IMR-90 (cell line): ENCODE measurements at regions not wholly inside any gene's neighbourhood (a gene's known extent, or its start where the extent isn't known, plus 50 kb on each side); places are given as distances from the start of the nearest gene placed in this dataset.

ENCODE experiments used
- ATAC-seq: fragments of 200-7000 bp; cut with Tn5 transposase; 2 replicates; pipeline ENCODE4 v1.9.1; 2020; ENCODE audit warnings: low read depth, mild to moderate bottlenecking, moderate library complexity
- BruUV-seq: library from RNA; stranded (reverse); fragments of 400-500 nt; replicated peaks from 2 replicates; lab custom pipeline; 2021; lab: Mats Ljungman, UMichigan
- CTCF ChIA-PET: fragments of 300-600 bp; formaldehyde crosslinking; extraction: SDS; loops from one replicate; lab custom pipeline; 2021; ENCODE audit warnings: antibody characterized with exemption; lab: Yijun Ruan, JAX
- POLR2A ChIA-PET: fragments of 300-600 bp; sonication (Branson Sonifier 250); formaldehyde crosslinking; loops from one replicate; lab custom pipeline; 2022; ENCODE audit warnings: antibody characterized with exemption; ENCODE audit not compliant: unreplicated experiment; lab: Charles Lee
- DNase-seq: peaks from one replicate; pipeline ENCODE4 v3.0.0; 2013
- H2AFZ ChIP-seq: replicated peaks from 2 replicates; pipeline ENCODE3; 2013; ENCODE audit warnings: low read length, mild to moderate bottlenecking; ENCODE audit not compliant: poor library complexity
- H2AK5ac ChIP-seq: 2 replicates; pipeline ENCODE4 v1.6.1; 2013; ENCODE audit warnings: low read depth, low read length, inconsistent platforms
- H2AK9ac ChIP-seq: replicated peaks from 2 replicates; pipeline ENCODE3; 2013; ENCODE audit warnings: mild to moderate bottlenecking, low read depth, low read length, moderate library complexity; ENCODE audit not compliant: poor library complexity
- H2BK120ac ChIP-seq: 2 replicates; pipeline ENCODE4 v1.6.1; 2013; ENCODE audit warnings: low read depth, low read length, inconsistent platforms
- H2BK15ac ChIP-seq: 3 replicates; pipeline ENCODE4 v1.6.1; 2013; ENCODE audit warnings: low read depth, low read length, inconsistent platforms
- H2BK20ac ChIP-seq: 2 replicates; pipeline ENCODE4 v1.6.1; 2013; ENCODE audit warnings: low read depth, mild to moderate bottlenecking, inconsistent platforms, low read length, moderate library complexity
- H2BK5ac ChIP-seq: 2 replicates; pipeline ENCODE4 v1.6.1; 2013; ENCODE audit warnings: mild to moderate bottlenecking, low read depth, low read length, inconsistent platforms; ENCODE audit not compliant: poor library complexity, severe bottlenecking
- H3K14ac ChIP-seq: replicated peaks from 2 replicates; pipeline ENCODE4 v1.6.1; 2013; ENCODE audit warnings: low read depth, low read length, inconsistent platforms
- H3K18ac ChIP-seq: 2 replicates; pipeline ENCODE4 v1.6.1; 2013; ENCODE audit warnings: low read depth, low read length, control low read depth
- H3K23ac ChIP-seq: 2 replicates; pipeline ENCODE4 v1.6.1; 2013; ENCODE audit warnings: low read depth, low read length, inconsistent platforms
- H3K27ac ChIP-seq: 2 replicates; pipeline ENCODE4 v1.5.1; 2013; ENCODE audit warnings: mild to moderate bottlenecking, control low read depth, low read length; ENCODE audit not compliant: insufficient read depth
- H3K27me3 ChIP-seq: 2 replicates; pipeline ENCODE4 v1.6.1; 2013; ENCODE audit warnings: low read length; ENCODE audit not compliant: control insufficient read depth, insufficient read depth
- H3K36me3 ChIP-seq: 2 replicates; pipeline ENCODE4 v1.6.1; 2013; ENCODE audit warnings: low read length, mixed read lengths; ENCODE audit not compliant: control insufficient read depth, insufficient read depth
- H3K4ac ChIP-seq: 2 replicates; pipeline ENCODE4 v1.6.1; 2013; ENCODE audit warnings: low read depth, low read length, inconsistent platforms
- H3K4me1 ChIP-seq: 2 replicates; pipeline ENCODE4 v1.6.1; 2013; ENCODE audit warnings: low read length, mixed read lengths; ENCODE audit not compliant: control insufficient read depth, insufficient read depth
- H3K4me2 ChIP-seq: 2 replicates; pipeline ENCODE4 v1.6.1; 2013; ENCODE audit warnings: low read depth, mild to moderate bottlenecking, control low read depth, low read length, moderate library complexity
- H3K4me3 ChIP-seq: 2 replicates; pipeline ENCODE4 v1.5.1; 2013; ENCODE audit warnings: low read depth, mild to moderate bottlenecking, control low read depth, low read length, moderate library complexity; ENCODE audit not compliant: insufficient read depth
- H3K56ac ChIP-seq: 2 replicates; pipeline ENCODE4 v1.6.1; 2013; ENCODE audit warnings: low read length, inconsistent platforms; ENCODE audit not compliant: insufficient read depth; ENCODE audit errors: extremely low read depth
- H3K79me1 ChIP-seq, 2 experiments: 2 replicates each; pipeline ENCODE4 v1.6.1; 2013; ENCODE audit warnings: low read length in 2 of 2, inconsistent platforms in 1 of 2, low read depth in 1 of 2
- H3K9ac ChIP-seq: 2 replicates; pipeline ENCODE4 v1.6.1; 2013; ENCODE audit warnings: low read depth, low read length, control low read depth
- H3K9me1 ChIP-seq: 2 replicates; pipeline ENCODE4 v1.6.1; 2013; ENCODE audit warnings: low read length, inconsistent platforms; ENCODE audit not compliant: insufficient read depth
- H3K9me3 ChIP-seq: 2 replicates; pipeline ENCODE4 v1.6.1; 2013; ENCODE audit warnings: low read length; ENCODE audit not compliant: control insufficient read depth, insufficient read depth
- H4K20me1 ChIP-seq: 2 replicates; pipeline ENCODE4 v1.6.1; 2013; ENCODE audit warnings: low read length, inconsistent platforms; ENCODE audit not compliant: insufficient read depth
- H4K5ac ChIP-seq: 2 replicates; pipeline ENCODE4 v1.6.1; 2013; ENCODE audit warnings: mild to moderate bottlenecking, low read depth, low read length, control low read depth
- H4K8ac ChIP-seq, 2 experiments: 2 replicates each; pipeline ENCODE4 v1.6.1; 2013; ENCODE audit warnings: low read depth in 2 of 2, low read length in 2 of 2, control low read depth in 1 of 2, inconsistent platforms in 1 of 2
- H4K91ac ChIP-seq: 2 replicates; pipeline ENCODE4 v1.6.1; 2013; ENCODE audit warnings: low read depth, low read length, inconsistent platforms; ENCODE audit not compliant: insufficient read depth
- BHLHE40 ChIP-seq: fragments of 150-350 bp; IDR thresholded peaks from 2 replicates; pipeline ENCODE4 v1.6.1; 2016; ENCODE audit warnings: mild to moderate bottlenecking, low read depth, low read length
- MAFK ChIP-seq: IDR thresholded peaks from 2 replicates; pipeline ENCODE4 v1.6.1; 2012; ENCODE audit warnings: low read depth, low read length, improper control_type of control experiment
- MXI1 ChIP-seq: IDR thresholded peaks from 2 replicates; pipeline ENCODE4 v1.6.1; 2012; ENCODE audit warnings: low read depth, mild to moderate bottlenecking, low read length, moderate library complexity, borderline replicate concordance
- NFE2L2 ChIP-seq: fragments of 150-350 bp; IDR thresholded peaks from 2 replicates; pipeline ENCODE4 v1.6.1; 2016; ENCODE audit warnings: low read depth, mild to moderate bottlenecking, low read length
- POLR2A ChIP-seq: IDR thresholded peaks from 2 replicates; pipeline ENCODE4 v1.6.1; 2012; ENCODE audit warnings: mild to moderate bottlenecking, low read depth, low read length
- RAD21 ChIP-seq: IDR thresholded peaks from 2 replicates; pipeline ENCODE4 v1.6.1; 2012; ENCODE audit warnings: low read length, improper control_type of control experiment
- RCOR1 ChIP-seq: IDR thresholded peaks from 2 replicates; pipeline ENCODE4 v1.6.1; 2012; ENCODE audit warnings: mild to moderate bottlenecking, low read length, improper control_type of control experiment; ENCODE audit not compliant: insufficient replicate concordance
- RFX5 ChIP-seq: IDR thresholded peaks from 2 replicates; pipeline ENCODE4 v1.8.0; 2012; ENCODE audit warnings: low read depth, mild to moderate bottlenecking, low read length, moderate library complexity
- WGBS, 2 experiments: methylation state at CpG; one replicate each; pipeline versions ENCODE4 v1.1.5 to v1.1.7; 2013; ENCODE audit warnings: missing lambda C conversion rate in 2 of 2; ENCODE audit not compliant: insufficient read length in 1 of 2; ENCODE audit errors: extremely low coverage in 2 of 2; 5-methylcytosine and 5-hydroxymethylcytosine counted together
- dilution Hi-C: fragments of 300-500 bp; cut with HindIII; formaldehyde crosslinking; loops from one replicate; pipeline ENCODE4 v1.14.3; 2018; ENCODE audit warnings: low sequenced_read_pairs; ENCODE audit not compliant: unreplicated experiment
- in situ Hi-C: fragments of 300-500 bp; cut with MboI; formaldehyde crosslinking; loops from 3 replicates; pipeline ENCODE4 v1.14.3; 2019; ENCODE audit warnings: low sequenced_read_pairs, inconsistent platforms, mixed read lengths
- intact Hi-C: fragments of 100-400 bp; cut with micrococcal nuclease; formaldehyde crosslinking; loops from 2 replicates; pipeline ENCODE4 v1.10.0; 2022
- TF ChIP-seq, protein P1 (sequence below): fragments of 150-350 bp; IDR thresholded peaks from 2 replicates; pipeline ENCODE4 v1.6.1; 2017; ENCODE audit warnings: mild to moderate bottlenecking, antibody characterized with exemption, low read length, low read depth
- TF ChIP-seq, protein P2 (sequence below): conservative IDR thresholded peaks from 2 replicates; pipeline ENCODE4 v1.5.1; 2012; ENCODE audit warnings: mild to moderate bottlenecking, low read depth, low read length, improper control_type of control experiment
- TF ChIP-seq, protein P3 (sequence below): fragments of 150-350 bp; IDR thresholded peaks from 2 replicates; pipeline ENCODE4 v1.6.1; 2016; ENCODE audit warnings: low read depth, mild to moderate bottlenecking, low read length, moderate library complexity, borderline replicate concordance

DNA sequence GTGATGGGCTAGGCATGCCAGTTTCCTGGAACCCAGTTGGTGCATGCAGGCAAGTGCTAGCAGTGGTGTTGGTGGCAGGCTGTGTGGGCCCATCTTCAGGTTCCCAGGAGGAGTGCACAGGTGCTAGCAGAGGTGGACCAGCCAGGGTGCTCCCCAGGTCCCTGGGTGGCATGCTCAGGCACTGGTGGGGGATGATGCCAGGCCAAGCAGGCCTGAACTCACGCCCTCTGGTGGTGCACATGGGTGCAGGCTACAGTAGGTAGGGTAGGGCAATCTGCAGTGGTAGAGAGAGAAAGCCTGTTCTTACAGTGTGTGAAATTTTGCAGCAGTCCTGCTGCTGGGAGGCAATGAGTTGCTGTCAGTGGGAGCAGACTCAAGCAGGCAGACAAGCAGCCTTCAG, 1651.8 kb downstream of the DPP10 start:
- no peak overlapping the region for H3K27ac ChIP-seq
- CTCF ChIA-PET, result no interaction called here
- no peak for ATAC-seq
- H4K8ac ChIP-seq, result no peak overlapping the region
- no peaks in the 10 kb centered on the region for H3K4me1 ChIP-seq
- BruUV-seq, result no TSS peak
- no peak overlapping the region for H3K9ac ChIP-seq
- H3K27me3 ChIP-seq, result no peaks in the 10 kb centered on the region
- in situ Hi-C loops, result no loop called here
- H4K91ac ChIP-seq, result no peak overlapping the region
- no peak overlapping the region for H3K4ac ChIP-seq
- no peak overlapping the region for H4K5ac ChIP-seq
- dilution Hi-C loops, result no loop called here
- DNase-seq, result no peak
- no peak overlapping the region for H2BK5ac ChIP-seq
- no peaks in the 10 kb centered on the region for H3K36me3 ChIP-seq
- H3K18ac ChIP-seq, result no peak overlapping the region
- no peaks in the 10 kb centered on the region for H4K20me1 ChIP-seq
- no peak overlapping the region for H3K4me3 ChIP-seq
- H2AK5ac ChIP-seq, result no peak overlapping the region
- no peaks in the 10 kb centered on the region for H3K9me1 ChIP-seq
- H3K79me1 ChIP-seq, result no peaks in the 10 kb centered on the region
- POLR2A ChIA-PET, result no interaction called here
- no peak overlapping the region for H3K4me2 ChIP-seq
- WGBS, 2 experiments, result no CpG with 5 or more reads among the region's 1 CpG
- H2BK15ac ChIP-seq, result no peak overlapping the region
- no peak overlapping the region for H2AK9ac ChIP-seq
- no peak overlapping the region for H3K23ac ChIP-seq
- no peak overlapping the region for H3K14ac ChIP-seq
- TF ChIP-seq, protein P1, sequence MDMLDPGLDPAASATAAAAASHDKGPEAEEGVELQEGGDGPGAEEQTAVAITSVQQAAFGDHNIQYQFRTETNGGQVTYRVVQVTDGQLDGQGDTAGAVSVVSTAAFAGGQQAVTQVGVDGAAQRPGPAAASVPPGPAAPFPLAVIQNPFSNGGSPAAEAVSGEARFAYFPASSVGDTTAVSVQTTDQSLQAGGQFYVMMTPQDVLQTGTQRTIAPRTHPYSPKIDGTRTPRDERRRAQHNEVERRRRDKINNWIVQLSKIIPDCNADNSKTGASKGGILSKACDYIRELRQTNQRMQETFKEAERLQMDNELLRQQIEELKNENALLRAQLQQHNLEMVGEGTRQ, result no peak
- no peak for TF ChIP-seq NFE2L2
- TF ChIP-seq MAFK, result no peak
- TF ChIP-seq MXI1, result no peak
- no peak for TF ChIP-seq POLR2A
- TF ChIP-seq, protein P2, sequence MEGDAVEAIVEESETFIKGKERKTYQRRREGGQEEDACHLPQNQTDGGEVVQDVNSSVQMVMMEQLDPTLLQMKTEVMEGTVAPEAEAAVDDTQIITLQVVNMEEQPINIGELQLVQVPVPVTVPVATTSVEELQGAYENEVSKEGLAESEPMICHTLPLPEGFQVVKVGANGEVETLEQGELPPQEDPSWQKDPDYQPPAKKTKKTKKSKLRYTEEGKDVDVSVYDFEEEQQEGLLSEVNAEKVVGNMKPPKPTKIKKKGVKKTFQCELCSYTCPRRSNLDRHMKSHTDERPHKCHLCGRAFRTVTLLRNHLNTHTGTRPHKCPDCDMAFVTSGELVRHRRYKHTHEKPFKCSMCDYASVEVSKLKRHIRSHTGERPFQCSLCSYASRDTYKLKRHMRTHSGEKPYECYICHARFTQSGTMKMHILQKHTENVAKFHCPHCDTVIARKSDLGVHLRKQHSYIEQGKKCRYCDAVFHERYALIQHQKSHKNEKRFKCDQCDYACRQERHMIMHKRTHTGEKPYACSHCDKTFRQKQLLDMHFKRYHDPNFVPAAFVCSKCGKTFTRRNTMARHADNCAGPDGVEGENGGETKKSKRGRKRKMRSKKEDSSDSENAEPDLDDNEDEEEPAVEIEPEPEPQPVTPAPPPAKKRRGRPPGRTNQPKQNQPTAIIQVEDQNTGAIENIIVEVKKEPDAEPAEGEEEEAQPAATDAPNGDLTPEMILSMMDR, result no peak
- TF ChIP-seq RFX5, result no peak
- TF ChIP-seq BHLHE40, result no peak
- TF ChIP-seq, protein P3, sequence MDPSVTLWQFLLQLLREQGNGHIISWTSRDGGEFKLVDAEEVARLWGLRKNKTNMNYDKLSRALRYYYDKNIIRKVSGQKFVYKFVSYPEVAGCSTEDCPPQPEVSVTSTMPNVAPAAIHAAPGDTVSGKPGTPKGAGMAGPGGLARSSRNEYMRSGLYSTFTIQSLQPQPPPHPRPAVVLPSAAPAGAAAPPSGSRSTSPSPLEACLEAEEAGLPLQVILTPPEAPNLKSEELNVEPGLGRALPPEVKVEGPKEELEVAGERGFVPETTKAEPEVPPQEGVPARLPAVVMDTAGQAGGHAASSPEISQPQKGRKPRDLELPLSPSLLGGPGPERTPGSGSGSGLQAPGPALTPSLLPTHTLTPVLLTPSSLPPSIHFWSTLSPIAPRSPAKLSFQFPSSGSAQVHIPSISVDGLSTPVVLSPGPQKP, result no peak
- no peak for TF ChIP-seq RAD21
- TF ChIP-seq RCOR1, result no peak
- no peak overlapping the region for H2BK120ac ChIP-seq
- H2BK20ac ChIP-seq, result no peak overlapping the region
- no peak overlapping the region for H3K56ac ChIP-seq
- peaks cover 17% of the 10 kb centered on the region for H3K9me3 ChIP-seq
- H2AFZ ChIP-seq, result no peak overlapping the region
- intact Hi-C loops, result no loop called here
